Skeletal muscle tissue (tissue), 3 donors: ENCODE measurements at regions not wholly inside any gene's neighbourhood (a gene's known extent, or its start where the extent isn't known, plus 50 kb on each side); places are given as distances from the start of the nearest gene placed in this dataset.
"Not testable (repeated sequence)": the region's sequence is repeated elsewhere in the genome, so short reads cannot be mapped to it uniquely, and the experiment has no call there.

Experiments used
- H3K27ac ChIP-seq: one replicate; pipeline ENCODE4 v1.7.0; 2013; ENCODE audit warnings: mild to moderate bottlenecking, low read depth, low read length, inconsistent platforms
- H3K27me3 ChIP-seq, 3 donors: one replicate each; pipeline ENCODE4 v1.7.0; 2013; ENCODE audit warnings: low read length in 3 of 3; ENCODE audit not compliant: control insufficient read depth in 3 of 3, insufficient read depth in 3 of 3
- H3K36me3 ChIP-seq, 3 donors: one replicate each; pipeline ENCODE4 v1.7.0; 2013; ENCODE audit warnings: low read length in 3 of 3; ENCODE audit not compliant: control insufficient read depth in 3 of 3, insufficient read depth in 3 of 3
- H3K4me1 ChIP-seq, 3 donors: one replicate each; pipeline ENCODE4 v1.7.0; 2013; ENCODE audit warnings: low read length in 3 of 3, mild to moderate bottlenecking in 3 of 3; ENCODE audit not compliant: control insufficient read depth in 3 of 3, insufficient read depth in 3 of 3
- H3K4me3 ChIP-seq, 3 donors: one replicate each; pipeline ENCODE4 v1.7.0; 2013; ENCODE audit warnings: low read length in 3 of 3
- H3K9ac ChIP-seq, 3 donors: one replicate each; pipeline ENCODE4 v1.7.0; 2013; ENCODE audit warnings: low read length in 3 of 3, mild to moderate bottlenecking in 3 of 3, moderate library complexity in 2 of 3, low read depth in 1 of 3
- H3K9me3 ChIP-seq, 3 donors: one replicate each; pipeline ENCODE4 v1.7.0; 2013; ENCODE audit warnings: low read length in 3 of 3; ENCODE audit not compliant: control insufficient read depth in 3 of 3
- donor health status: Osteomylitis.

DNA sequence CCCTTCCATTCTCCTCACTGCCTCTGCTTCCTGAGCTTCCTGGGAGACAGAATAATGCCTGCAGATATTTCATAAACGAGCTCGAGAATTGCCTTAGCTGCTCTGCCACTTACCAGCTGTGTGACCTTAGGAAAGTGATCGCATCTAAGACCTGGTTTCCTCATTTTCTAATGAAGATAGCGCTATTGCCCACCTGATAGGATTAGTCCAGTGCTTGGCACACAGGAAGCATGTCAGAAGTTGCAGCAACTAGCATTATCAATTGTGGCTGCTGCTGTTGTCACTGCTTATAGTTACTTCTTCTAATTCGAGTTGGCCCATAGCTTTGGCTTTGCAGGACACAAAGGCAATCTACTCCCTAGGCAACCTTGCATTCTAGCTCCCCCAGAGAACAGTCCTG, 305.5 kb upstream of the SGK1 start:
- Histone ChIP-seq H3K36me3 (no peaks in the 10 kb centered on the region), H3K9ac (no peak overlapping the region), H3K4me3 (no peak overlapping the region), H3K27me3 (no peaks in the 10 kb centered on the region), H3K27ac (no peak overlapping the region), H3K4me1 (no peaks in the 10 kb centered on the region), H3K9me3 (no peaks in the 10 kb centered on the region)

DNA sequence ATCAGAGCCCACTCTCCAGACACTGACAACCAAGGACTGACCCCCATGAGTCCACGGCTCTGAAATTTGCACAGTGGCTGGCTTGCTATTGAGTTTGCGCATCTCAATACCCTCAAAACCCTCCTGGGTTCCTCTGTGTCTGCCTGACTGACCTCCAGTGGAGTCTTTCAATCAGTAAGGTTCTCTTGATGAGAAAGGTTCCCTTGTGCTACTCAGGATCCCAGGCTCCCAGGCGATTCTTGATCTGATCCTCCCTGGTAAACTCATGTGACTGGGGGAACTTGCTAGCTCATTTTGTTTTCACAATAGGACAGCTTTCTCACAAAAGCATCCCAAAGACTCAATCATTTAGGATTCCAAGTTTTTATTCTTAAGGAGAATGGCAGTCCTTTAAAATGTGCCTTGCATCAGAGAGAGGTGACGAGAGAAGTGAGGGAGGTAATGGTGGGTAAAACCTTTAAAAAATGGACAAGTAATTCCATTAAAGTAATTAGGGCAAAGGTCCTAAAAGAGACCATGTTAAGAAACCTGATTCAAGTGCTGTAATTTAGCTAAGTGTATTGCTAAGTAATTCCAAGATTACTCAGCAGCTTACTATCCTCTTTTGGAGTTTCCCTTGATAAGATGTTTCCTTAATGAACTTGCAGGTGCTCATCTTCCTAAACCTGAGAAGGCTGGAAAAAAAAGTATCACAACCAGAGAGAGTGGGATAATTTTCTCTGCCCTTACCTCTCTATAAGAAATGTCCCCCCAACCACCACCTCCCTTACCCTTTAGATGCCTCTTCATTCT, 304.7 kb upstream of the SGK1 start:
- Histone ChIP-seq H3K4me3 (no peak overlapping the region), H3K36me3 (no peaks in the 10 kb centered on the region), H3K27me3 (no peaks in the 10 kb centered on the region), H3K4me1 (no peaks in the 10 kb centered on the region), H3K9ac (no peak overlapping the region), H3K27ac (no peak overlapping the region), H3K9me3 (no peaks in the 10 kb centered on the region)

DNA sequence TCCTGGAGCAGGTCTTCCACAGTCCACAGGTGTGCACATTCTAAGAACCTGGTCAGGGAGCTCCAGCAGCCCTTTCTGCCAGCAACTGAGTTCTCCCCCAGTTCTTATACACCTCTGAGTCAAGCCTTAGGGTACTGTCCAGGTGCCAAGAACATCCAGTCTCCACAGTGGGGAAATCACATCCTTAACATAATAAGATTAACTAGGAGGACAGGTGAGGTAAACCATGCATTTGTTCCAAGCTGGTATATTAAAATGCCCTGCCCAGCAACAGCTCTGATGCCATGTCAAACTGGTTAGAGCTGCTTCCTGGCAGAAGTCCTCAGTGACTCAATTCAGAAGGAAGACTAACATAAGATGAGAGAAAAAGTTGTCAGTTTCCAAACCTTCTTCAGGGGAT, 303.9 kb upstream of the SGK1 start:
- no peaks in the 10 kb centered on the region for H3K36me3 ChIP-seq
- no peak overlapping the region for H3K9ac ChIP-seq
- no peaks in the 10 kb centered on the region for H3K4me1 ChIP-seq
- no peaks in the 10 kb centered on the region for H3K27me3 ChIP-seq
- H3K27ac ChIP-seq, result no peak overlapping the region
- H3K9me3 ChIP-seq, result no peaks in the 10 kb centered on the region
- H3K4me3 ChIP-seq, result no peak overlapping the region

DNA sequence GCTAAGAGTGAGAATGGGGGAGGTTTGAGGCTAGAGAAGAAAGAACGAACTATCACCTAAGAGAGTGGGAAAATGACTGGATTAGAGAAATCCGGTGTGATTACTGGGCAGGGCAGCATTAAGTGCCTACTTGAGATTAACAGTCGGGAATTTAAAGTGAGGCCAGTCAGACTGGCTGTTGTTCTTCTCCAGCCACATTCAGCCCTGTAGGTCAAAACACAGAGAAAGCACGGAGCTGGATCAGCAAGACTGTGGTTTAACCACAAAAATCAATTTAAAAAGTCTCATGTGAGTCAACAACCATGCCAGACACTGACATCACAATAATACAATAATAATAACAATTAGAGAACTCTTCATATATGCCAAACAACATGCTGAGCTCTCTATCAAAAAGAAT, 301.9 kb upstream of the SGK1 start:
- H3K4me3 ChIP-seq, result no peak overlapping the region
- no peaks in the 10 kb centered on the region for H3K4me1 ChIP-seq
- H3K9me3 ChIP-seq, result no peaks in the 10 kb centered on the region
- H3K27ac ChIP-seq, result no peak overlapping the region
- H3K36me3 ChIP-seq, result no peaks in the 10 kb centered on the region
- no peak overlapping the region for H3K9ac ChIP-seq
- H3K27me3 ChIP-seq, result no peaks in the 10 kb centered on the region

DNA sequence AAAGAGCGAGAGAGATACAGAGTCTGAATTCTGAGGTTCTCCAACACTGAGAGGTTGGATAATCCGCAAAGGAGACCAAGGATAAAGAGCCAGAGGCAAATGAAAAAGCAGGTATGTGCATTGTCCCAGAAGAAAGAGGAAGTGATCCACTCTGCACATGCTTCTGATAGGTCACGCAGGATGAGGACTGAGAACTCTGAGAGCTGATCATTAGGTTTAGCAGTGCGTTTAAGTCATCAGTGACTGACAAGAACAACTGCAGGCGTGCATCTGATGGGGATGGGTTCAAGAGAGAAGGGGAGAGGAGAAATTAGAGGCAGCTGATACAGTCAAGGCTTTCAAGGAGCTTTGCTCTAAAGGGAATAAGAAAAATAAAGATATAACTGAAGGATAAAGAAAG, 301.2 kb upstream of the SGK1 start:
- Histone ChIP-seq H3K4me1 (no peaks in the 10 kb centered on the region), H3K27ac (no peak overlapping the region), H3K4me3 (no peak overlapping the region), H3K36me3 (no peaks in the 10 kb centered on the region), H3K9ac (no peak overlapping the region), H3K27me3 (no peaks in the 10 kb centered on the region), H3K9me3 (no peaks in the 10 kb centered on the region)

DNA sequence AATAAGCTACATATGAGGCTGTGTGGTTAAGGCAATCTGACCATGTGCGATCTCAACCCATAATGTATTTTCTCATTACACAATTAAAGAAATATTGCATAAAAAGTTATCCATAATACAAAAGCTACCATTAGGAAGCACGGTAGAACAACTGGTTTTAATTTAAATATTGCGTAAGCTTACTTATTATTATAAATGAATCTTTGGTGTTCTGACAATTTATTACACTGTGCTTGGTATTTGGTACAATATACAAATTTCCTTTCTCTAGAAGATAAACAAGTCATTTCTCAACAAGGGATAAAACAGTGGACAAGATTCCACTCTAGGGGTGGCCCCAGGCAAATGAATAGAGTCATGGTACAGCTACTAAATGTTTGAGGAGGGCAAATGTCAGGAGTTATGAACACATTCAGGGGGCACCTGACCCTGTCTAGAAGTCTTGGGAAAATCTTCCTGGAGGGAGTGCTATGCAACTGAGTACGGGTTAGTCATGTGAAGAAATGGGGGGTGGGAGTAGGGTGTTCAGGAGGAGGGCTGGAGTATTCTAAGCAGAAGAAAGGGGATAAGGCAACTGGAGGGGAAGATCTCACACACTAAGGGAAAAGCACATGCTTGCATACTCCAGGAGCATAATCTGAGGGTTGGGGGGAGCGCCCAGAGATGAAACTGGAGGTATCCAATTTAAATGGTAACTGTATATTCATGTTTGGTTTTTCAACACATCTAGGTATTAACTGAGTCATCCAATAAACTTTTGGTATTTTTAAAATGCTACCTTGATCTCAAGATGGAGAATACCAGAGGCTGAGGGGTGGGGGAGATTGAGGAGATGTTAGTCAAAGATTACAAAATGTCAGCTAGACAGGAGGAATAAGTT, 296.9 kb upstream of the SGK1 start:
- H3K9me3 ChIP-seq, result no peaks in the 10 kb centered on the region
- H3K4me3 ChIP-seq, result no peak overlapping the region
- H3K36me3 ChIP-seq, result no peaks in the 10 kb centered on the region
- H3K27me3 ChIP-seq, result no peaks in the 10 kb centered on the region
- H3K27ac ChIP-seq, result no peak overlapping the region
- no peak overlapping the region for H3K9ac ChIP-seq
- H3K4me1 ChIP-seq, result no peaks in the 10 kb centered on the region

DNA sequence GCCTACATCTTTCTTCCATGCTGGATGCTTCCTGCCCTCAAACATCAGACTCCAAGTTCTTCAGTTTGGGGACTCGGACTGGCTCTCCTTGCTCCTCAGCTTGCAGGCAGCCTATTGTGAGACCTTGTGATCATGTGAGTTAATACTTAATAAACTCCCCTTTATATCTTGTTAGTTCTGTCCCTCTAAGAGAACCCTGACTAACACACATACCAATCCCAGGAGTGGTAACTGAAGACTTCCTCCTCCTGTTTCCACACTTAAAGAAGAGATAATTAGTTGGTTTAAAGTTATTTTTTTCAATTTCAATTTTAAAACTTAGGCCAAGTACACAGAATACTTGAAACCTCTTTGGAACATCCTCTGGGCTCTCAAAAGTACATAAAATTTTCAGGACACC, 294.2 kb upstream of the SGK1 start:
- H3K4me3 ChIP-seq, H3K9me3 ChIP-seq, H3K9ac ChIP-seq, H3K27me3 ChIP-seq, H3K27ac ChIP-seq, H3K36me3 ChIP-seq, H3K4me1 ChIP-seq: not testable (repeated sequence)

DNA sequence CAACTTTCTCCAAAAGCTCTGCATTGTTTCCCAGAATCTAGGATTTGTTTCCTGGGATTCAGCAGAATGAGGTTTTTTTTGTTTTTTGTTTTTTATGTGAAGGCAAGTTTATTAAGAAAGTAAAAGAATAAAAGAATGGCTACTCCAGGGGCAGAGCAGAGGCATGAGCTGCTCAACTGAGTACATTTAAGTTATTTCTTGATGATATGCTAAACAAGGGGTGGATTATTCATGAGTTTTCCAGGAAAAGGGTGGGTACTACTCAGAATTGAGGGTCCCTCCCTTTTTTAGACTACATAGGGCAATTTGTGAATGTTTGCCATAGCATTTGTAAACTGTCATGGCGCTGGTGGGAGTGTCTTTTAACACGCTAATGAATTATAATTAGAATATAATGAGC, 292.5 kb upstream of the SGK1 start:
- Histone ChIP-seq H3K4me3 (no peak overlapping the region), H3K36me3 (no peaks in the 10 kb centered on the region), H3K9ac (no peak overlapping the region), H3K9me3 (no peaks in the 10 kb centered on the region), H3K4me1 (no peaks in the 10 kb centered on the region), H3K27ac (no peak overlapping the region), H3K27me3 (no peaks in the 10 kb centered on the region)

DNA sequence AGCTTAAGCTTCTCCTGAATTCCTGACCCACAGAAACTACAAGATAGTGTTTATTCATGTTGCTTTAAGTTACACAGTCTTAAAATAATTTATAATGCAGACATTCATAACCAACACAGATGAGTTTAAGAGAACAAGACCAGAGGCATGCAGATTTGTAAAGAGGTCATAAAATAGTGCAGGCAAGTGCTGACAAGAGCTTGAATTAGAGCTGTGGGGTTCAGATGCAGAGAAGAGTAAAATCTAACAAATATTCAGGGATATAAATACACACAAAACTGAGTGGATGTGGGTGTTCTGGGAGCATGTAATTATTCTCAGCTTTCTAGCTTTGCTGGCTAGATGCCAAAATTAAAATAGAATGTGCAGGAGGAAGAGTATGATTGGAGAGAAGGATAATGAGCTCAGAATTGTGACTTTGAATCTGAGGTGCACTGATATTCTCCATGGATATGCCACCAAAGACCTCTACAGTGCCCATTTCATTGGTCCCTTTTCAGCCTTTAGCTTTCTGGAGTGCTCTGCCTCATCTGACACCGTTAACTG, 291.9 kb upstream of the SGK1 start:
- Histone ChIP-seq H3K9ac (no peak overlapping the region), H3K4me3 (no peak overlapping the region), H3K4me1 (no peaks in the 10 kb centered on the region)

DNA sequence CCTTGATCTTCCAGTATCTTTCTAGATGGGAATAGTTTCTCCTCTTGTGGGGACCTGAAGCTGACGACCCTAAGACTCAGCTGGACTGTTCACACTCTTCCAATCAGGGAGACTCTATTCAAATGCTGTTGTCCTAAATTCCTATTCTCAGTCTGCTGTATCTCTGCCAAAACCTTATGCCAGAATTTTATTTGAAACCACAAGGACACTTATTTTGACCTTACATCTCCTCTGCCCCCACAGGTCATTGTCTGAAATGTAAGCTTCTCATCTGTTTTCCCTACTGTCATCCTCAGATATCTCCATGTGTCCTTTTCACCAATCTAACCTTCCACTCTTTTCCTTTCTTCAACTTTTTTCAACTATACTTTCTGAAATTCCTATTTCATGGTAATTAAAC, 289.5 kb upstream of the SGK1 start:
- H3K4me3 ChIP-seq, result no peak overlapping the region
- no peaks in the 10 kb centered on the region for H3K4me1 ChIP-seq
- no peak overlapping the region for H3K27ac ChIP-seq
- H3K27me3 ChIP-seq, result no peaks in the 10 kb centered on the region
- no peaks in the 10 kb centered on the region for H3K9me3 ChIP-seq
- no peaks in the 10 kb centered on the region for H3K36me3 ChIP-seq
- H3K9ac ChIP-seq, result no peak overlapping the region

More for the DNA sequence above, 291.9 kb upstream of the SGK1 start:
- no peaks in the 10 kb centered on the region for H3K9me3 ChIP-seq
- no peak overlapping the region for H3K27ac ChIP-seq
- no peaks in the 10 kb centered on the region for H3K27me3 ChIP-seq
- no peaks in the 10 kb centered on the region for H3K36me3 ChIP-seq
